Stimulated activated CD4-positive, alpha-beta T cell treated with anti-CD3 and anti-CD28 coated beads, Interleukin-15, amount 100 ng/mL, for 24 hours (primary cell): ENCODE measurements at regions not wholly inside any gene's neighbourhood (a gene's known extent, or its start where the extent isn't known, plus 50 kb on each side); places are given as distances from the start of the nearest gene placed in this dataset.

Experiments used
- DNase-seq: peaks from one replicate; pipeline ENCODE4 v3.0.0-alpha.2; 2020

DNA sequence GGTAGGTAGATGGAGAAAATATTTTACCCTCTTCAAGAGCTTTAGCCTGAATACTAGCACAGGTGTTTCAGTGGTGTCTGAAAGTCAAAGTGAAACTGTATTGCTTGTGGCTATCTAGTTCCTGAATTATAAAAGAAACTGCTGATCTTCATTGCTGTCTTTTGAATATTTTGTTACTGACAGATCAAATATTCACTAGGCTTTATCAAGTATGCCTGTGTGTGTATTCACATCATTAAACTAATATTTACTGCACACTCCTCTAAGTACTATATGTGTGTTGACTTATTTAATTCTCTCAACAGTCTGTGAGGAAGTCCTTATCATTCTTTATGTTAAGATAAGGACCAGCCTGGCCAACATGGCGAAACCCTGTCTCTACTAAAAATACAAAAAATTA lies 139.6 kb downstream of the SOCS6 start:
- no peak for DNase-seq

DNA sequence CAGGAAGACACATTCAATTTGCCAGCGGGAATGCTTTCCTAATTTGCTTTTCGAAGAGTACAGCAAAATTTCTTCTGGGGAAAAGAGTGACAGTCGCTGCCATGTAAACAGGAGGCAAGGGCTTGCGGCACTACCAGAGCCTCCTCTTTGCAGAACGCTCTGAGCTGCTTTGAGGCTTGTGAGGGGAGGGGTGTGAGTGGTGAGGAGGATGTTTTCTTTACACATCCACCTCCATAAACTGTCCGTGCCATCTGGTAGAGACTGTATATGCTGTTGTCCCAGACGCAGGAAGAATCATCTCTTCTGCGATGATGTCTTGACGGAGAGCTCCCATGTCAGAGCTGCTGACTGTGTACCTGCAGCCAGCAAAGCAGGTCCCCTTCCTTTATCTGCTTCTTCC lies 138.0 kb downstream of the SOCS6 start:
- no peak for DNase-seq

DNA sequence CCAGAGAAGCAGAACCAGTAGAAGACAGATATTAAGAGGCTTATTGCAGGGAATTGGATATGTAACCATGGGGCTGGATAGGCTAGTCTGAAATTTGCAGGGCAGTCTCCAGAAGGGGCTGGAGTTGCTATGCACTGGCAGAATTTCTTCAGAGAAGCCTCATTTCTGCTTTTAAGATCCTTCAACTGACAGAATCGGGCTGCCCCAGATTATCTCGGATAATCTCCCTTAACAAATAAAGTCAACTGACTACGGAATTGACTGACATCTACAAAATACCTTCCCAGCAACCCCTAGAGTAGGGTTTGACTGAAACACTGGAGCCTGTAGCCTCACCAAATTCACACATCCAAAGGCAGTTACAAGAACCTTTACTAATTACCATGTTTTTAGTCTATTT lies 136.4 kb downstream of the SOCS6 start:
- no peak for DNase-seq

DNA sequence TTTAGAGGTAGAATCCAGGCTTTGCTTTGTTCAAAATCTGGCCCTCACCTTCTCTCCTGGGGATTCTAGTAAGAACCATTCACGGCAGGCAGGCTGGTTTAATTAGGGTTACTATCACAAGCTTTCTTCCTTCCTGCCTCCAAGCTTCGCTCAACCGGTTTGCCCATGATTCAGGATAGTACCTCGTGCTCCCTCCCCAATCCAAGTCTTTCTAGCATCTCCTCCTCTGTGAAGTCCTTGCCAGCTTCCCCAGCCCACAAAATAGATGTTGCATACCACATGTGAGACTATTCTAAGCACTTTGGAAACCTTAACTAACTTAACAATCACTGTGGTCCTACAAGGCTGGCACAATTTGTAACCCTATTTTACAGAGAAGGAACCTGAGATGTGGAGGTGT lies 135.1 kb downstream of the SOCS6 start:
- no peak for DNase-seq

DNA sequence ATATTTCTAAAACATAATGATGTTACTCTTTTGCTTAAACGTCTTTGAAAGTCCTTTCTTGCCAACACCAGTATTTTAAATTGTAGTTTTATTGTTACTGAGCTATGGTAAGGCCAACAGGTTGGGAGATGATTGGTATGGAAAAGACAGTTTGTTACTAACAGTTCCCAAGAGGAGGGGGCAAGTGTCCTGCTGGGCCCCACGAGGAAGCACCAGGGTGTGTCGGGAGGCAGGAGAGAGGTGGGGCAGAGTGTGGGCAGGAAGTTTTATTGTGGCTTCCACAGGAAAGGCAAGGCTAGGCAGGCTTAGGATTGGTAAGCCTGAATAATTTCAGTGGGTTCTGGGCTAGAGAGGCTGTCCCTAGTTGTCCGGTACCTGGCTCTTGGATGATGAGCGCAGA lies 134.3 kb downstream of the SOCS6 start:
- no peak for DNase-seq

DNA sequence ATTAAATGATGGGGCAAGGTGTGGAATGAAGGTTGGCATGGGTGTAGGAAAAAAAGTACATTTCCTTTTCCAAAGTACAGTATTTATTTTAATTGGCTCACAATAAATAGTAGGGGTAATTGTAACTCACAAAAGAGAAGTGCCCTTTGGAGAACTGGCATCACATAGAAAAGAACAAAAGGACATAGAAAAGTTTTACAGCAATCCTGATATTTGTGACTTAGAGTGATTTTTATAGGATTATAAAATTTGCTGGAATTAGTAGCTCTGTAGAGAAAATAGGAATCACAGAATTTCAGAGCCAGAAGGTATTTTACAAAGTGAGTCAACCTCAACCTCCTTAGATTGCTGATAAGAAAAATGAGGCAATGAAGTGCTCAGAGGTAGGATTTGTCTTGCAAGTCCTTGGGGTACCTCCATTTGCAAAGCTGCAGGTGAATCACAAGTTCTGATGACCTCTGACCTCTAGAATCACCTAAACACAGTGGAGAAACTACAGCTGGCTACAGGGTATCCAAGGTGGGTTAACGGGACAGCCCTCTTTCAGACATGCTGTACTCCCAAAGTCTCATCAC lies 133.6 kb downstream of the SOCS6 start:
- no peak for DNase-seq

DNA sequence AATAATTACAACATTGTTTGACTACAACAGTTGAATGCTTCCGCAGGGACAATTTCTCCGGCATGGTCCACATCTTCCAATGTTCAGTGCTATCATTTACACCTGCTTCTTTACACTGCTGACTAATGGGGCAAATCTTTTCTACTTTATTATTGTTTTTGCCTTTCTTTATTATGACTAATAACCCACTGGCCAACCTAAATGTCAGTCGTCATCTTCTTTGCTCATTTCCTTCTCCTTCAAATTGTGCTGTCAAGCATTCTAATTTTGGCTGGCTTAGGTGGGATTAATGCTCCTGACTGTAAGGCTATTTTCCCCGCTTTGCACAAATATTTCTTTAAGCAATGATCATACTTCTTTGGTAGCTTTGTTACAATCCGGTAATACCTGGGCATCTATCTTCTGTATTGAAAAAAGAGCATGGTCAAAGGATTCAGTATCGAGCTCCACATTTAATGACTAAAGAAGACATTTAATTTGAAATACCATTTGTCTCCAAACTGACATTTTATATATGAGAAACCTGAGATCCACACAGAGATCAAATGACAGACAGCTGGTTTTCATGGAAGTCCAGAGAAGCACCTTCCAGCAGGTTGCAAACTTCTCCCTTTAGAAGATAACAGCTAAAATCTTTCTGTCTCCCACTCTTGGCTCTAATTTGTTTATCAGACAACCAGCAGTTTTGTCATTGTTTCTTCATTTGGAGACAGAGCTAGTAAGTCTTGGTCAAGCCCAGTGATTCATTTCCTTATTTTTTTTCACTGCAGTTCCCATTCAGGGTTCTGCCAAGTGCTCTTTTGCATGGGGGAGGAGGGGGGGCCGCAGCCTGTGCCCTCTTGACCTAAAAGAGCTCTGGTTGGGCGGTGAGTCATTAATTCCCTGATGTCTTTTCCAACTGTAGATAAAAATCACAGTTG lies 132.9 kb downstream of the SOCS6 start:
- peak; percentile 7 for DNase-seq

DNA sequence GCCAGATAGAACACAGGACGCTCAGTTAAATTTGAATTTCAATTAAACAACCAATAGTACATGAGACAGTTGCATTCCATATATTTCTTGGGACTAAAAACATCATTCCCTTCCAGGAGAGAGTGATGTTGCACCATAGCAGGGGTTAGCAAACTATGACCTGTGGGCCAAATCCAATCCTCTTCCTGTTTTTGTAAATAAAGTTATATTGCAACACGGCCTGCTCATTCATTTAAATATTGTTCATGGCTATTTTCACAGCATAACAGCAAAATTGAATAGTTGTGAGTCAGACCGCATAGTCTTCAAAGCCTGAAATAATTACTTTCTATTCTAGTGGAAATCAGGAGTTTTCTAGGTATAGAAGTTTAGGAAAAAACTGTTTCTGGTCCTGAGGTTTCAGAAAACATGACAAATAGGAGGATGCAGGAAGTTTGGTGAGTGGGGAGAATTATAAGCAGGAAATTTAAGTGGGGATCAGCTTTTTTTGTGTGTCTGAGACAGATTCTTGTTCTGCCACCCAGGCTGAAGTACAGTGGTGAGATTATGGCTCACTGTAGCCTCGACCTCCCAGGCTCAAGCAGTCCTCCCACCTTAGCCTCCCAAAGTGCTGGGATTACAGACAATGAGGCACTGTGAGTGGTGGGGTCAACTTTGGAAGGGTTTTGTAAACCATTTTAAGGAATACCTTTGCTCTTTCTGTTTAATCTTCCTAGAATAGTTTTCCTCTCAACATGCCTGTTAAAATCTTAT lies 131.5 kb downstream of the SOCS6 start:
- no peak for DNase-seq

DNA sequence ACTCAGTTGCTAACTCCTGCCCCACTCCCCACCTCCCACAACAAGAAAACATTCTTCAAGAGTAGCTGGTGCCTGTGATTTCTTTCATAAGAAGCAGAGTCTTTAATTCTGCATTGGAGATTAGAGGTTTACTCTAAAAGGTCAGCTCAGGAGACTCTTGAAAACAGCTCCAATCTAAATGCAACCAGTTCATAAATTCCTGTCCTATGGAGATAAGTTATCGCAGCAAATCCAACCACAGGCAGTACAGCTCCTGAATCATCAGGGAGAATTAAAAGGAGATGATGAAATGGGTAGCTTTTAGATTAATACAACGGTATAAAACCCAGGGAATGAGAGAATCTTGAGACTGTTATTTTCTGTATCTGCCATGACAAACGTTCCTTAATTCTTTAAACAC lies 130.7 kb downstream of the SOCS6 start:
- no peak for DNase-seq

DNA sequence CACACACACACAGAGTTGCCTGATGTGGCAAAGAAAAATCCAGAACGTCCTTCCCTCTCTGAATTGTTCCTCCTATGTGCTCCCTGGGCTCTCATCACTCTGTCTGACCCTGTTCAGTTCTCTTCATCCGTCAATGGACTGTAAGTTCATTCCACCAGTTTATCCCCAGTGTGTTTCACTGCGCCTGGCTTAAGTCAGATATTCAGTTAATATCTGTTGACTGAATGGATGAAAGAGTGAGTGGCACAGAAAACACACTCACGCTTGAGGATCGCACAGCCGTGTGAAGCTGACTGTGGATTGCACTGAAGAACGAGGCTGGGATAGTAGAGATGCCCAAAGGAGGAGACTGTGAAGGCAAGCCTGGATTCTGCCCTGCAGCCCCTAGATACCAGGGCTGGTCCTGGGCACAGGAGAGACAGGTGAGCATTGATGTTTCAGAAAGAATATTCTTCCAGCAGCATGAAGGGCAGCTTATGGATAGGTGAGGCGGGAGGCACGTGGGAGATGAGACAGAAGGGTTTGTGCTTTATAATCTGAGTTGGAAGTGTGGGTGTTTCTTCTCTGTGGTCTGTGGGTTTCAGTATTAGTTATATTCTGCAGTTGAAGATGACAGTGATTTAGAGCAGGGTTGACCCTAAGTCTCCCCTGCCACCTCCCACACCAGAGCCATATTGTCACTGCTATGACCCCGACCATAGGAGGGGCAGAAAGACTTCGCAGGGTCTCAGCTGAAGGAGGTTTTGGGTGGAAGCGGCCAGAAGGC lies 129.9 kb downstream of the SOCS6 start:
- peak; percentile 11 for DNase-seq

DNA sequence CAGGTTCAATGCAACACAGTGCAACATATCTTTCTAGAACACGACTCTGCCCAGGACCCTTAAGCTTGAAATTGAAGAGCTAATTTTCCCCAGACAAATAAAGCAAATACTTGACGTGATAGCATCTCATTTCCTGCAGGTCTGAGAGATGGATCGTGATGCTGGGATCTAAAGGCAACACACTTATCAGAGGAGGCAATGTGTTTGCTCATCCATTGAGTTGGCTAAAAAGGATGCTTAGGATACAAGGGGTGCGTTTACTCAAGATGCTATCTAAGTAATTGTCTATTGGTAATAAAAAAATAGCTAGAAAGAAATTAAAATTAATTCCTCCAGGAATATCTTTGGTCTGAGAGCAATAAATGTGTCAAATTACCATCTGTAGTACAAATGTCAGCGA lies 129.0 kb downstream of the SOCS6 start:
- no peak for DNase-seq

DNA sequence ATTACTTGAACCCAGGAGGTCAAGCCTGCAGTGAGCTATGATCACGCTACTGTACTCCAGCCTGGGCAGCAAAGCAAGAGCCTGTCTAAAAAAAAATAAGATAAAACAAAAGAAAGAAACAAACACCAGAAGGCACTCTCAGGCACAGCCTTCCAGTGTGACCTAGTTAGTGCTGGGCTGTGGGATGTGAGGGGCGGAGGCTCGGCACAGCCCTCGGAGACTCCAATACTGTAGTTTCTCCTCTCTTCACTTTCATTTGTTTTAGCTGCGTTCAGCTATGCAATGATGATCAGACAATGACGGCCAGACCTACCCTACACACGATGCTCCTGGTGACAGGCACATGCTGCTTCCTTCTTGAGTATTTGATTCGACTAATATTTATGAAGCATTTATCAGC lies 127.7 kb downstream of the SOCS6 start:
- DNase-seq, result no peak

DNA sequence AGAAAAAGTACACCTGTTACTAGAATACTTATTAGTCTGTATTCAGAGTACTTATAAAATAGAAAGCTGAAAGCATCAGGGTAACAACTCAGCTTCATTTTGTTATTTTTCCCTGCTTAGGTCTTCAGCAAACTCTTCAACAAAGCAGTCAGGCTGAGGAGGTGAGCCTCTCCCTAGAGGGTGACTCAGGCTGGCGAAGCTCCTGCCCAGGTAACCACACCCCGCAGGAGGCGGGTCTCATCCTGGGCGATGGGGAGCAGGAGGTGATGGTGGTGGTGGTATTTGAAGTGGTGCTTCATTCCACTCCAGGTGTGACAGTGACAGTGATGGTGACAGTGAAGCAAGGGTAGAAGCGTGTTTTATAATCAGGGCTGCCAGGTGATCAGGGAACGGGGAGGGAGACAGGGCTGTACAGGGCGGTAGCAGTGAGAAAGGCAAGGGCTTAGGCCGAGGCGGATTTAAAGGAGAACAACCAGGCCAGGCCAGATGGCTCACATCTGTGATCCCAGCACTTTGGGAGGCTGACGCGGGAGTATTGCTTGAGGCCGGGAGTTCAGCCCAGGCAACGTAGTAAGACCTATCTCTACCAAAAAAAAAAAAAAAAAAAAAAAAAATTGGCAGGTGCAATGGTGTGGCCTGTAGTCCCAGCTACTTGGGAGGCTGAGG lies 127.1 kb downstream of the SOCS6 start:
- no peak for DNase-seq

DNA sequence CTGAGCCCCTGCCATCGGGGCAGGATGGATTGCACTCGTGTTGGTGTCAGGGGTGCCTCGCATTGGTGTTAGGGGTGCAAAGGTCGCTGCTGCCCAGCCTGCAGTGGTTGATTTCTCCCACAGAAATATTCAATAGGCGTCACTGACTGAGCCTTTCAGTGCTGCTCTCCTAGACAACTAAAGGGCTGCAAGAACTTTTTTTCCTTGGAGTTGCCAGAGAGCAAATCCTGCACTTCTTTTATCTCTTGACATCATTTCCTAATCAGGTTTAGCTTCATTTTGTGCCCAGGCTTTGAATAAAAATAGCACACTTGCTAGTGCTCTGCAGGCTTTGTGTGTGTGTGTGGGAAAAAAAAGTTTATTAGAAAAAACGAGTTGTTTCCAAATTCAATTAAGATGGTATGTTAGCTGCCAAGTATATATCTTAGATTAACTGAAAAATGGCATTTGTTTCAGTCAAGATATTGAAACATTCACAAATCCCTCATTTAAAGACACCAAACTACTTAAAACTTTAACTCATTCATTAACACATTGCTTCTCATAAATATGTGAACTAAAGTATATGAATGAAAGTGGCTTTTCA lies 125.6 kb downstream of the SOCS6 start:
- DNase-seq, result no peak

DNA sequence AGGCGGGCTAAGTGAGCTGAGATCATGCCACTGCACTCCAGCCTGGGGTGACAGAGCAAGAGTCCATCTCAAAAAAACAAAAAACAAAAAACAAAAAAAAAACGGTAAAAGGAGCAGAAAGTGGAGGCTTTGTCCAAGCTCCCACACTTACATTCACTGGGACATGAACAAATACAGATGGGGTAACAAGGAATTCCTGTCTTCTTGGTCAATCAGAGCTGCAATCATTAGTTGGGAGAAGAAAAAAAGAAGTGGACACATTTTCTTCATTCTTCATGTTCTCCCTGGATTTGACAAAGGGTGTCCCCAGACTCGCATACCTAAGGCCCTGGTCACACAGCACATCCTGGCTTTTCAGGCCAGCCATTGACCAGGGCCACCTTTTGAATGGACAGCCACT lies 124.6 kb downstream of the SOCS6 start:
- no peak for DNase-seq

DNA sequence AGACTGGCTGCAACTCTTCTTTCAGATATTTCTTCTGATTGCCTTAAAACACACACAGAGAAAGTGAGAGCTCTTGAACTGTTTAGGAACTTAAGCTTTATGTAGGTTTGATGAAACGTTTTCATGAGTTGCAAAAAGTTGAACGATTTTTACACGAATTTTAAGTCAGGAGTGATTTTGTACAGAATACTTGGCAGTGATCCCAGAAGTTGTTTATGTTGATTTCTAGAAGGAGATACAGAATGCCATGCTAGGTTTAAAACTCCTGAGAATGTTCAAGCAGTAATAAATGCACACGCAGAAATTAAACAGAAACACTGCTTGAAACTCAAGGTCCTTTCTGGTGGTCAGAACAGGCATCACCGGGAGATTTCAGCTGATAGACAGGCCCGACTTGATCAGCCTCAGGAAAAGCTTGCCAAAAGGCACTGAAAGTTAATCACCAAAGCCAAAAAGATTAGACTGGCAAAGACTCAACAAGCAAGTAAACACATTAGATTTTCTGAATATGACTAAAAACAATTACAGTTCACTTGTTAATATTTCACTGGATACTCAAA lies 123.1 kb downstream of the SOCS6 start:
- no peak for DNase-seq

DNA sequence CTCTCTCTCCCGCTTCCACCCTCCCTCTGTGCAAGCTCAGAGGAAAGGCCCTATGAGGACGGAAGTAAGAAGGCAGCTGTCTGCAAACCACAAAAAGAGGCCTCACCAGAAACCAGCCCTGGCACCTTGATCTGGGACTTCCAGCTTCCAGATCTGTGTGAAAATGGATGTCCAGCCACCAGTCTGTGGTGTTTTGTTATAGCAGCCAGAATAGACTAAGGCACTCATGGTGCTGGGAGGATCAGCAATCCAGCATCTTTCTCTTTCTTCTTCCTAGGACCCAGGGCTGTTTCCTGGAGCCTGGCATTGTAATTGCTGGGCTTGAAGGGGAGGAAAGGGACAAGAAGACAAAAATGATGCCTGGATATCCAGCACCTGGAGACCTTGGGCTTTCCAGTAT lies 122.5 kb downstream of the SOCS6 start:
- no peak for DNase-seq

DNA sequence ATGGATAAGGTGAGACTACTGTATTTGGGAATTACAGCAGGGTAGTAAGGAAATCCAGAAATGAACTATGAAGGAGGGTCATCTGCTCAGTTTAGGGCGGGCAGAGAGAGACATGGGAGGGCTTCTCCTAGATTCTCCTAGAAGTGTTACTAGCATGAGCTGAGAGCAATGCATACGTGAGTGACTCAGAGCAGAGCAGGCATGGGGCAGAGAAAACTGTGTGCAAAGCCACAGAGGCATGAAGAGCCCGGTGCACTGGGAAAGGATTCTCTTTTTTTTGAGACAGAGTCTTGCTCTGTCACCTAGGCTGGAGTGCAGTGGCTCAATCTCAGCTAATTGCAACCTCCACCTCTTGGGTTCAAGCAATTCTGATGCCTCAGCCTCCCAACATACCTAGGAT lies 116.2 kb downstream of the SOCS6 start:
- no peak for DNase-seq

DNA sequence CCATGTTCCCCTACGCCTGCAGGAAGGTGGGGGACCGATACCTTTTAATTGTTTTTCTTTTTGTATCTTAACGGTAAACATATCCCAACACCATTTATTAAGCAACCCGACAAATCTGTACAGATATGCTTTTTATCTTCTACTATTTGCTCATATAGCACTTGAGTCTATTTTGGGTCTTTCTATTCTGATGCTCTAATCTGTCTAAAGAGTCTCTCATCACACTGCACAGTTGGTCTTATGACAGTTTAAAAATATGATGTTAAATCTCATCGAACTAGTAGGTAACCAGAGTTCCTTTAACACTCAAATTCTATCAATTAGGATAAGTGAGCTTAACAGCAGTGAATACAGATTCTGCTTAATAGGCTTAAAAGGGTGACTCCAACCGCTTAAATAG lies 111.6 kb downstream of the SOCS6 start:
- DNase-seq, result no peak

DNA sequence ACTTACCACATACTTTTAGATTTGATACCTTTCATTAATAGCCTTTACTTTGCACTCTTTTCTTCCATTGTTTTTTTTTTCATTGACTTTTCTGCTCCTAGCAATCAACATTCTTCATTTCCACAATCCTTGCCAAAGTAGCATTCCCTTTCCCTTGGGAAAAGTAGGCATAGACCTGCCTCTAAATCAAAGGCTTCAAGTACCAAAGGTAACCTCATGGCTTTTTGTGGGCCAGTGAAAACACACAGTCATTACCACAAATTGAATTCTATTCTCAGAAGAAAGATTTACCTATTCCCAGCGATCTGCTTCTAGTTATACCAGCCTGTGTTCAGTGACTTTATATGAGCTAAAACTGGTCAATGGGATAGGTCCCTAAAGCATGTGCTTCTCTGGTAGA lies 109.2 kb downstream of the SOCS6 start:
- DNase-seq, result no peak

DNA sequence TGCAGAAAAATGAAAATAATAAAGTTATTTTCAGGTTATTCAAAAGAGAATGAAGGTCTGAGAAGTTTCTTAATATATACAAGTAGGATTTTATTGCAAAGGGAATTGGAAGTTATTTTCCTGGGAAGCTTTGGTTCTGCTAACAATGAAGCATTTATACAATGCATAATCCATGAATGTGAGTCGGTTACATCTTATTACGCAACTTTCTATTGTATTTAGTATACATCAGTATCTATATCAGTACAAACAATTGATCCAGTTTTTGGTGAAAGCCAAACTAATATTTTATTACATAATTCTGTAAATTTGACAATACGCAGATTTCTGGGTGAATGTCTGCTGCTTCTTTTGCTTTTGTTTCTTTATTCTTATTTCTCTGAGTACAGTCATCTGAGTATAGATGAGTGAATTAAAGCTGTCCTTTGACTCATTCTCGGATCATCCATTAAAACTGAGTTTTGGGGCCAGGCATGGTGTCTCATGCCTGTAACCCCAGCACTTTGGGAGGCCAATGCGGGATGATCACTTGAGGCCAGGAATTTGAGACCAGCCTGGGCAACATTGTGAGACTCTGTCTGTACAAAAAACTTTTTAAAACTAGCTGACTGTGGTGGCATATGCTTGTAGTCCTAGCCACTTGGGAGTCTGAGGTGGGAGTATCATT lies 108.5 kb downstream of the SOCS6 start:
- no peak for DNase-seq
